H1 (cell line): ENCODE measurements at regions not wholly inside any gene's neighbourhood (a gene's known extent, or its start where the extent isn't known, plus 50 kb on each side); places are given as distances from the start of the nearest gene placed in this dataset.

Experiments
- CTCF ChIA-PET: fragments of 300-600 bp; sonication (Branson Sonifier 250); formaldehyde crosslinking; loops from one replicate; lab custom pipeline; 2021; ENCODE audit not compliant: partially characterized antibody; lab: Charles Lee
- POLR2A ChIA-PET: fragments of 300-600 bp; sonication (Branson Sonifier 250); formaldehyde crosslinking; loops from one replicate; lab custom pipeline; 2021; ENCODE audit warnings: inconsistent platforms; ENCODE audit not compliant: partially characterized antibody; lab: Charles Lee
- DNase-seq, 2 experiments: peaks; one replicate each; pipeline versions ENCODE4 v3.0.0 to v3.0.0-alpha.2; 2010 to 2022; ENCODE audit warnings: low spot score in 2 of 2, low read depth in 1 of 2, mixed read lengths in 1 of 2
- FAIRE-seq: peaks from 2 replicates; lab custom pipeline; 2011; peaks lifted over from hg19 to GRCh38; lab: Jason Lieb, UNC
- H2AFZ ChIP-seq: 2 replicates; pipeline ENCODE4 v1.8.1; 2012; ENCODE audit warnings: low read length, inconsistent platforms
- H2AK5ac ChIP-seq: 2 replicates; pipeline ENCODE4 v1.6.1; 2013; ENCODE audit warnings: low read depth, low read length
- H2BK120ac ChIP-seq: replicated peaks from 2 replicates; pipeline ENCODE3; 2013; ENCODE audit warnings: low read depth, low read length, inconsistent platforms
- H2BK12ac ChIP-seq: 2 replicates; pipeline ENCODE4 v1.6.1; 2013; ENCODE audit warnings: low read depth, low read length
- H2BK15ac ChIP-seq: 2 replicates; pipeline ENCODE4 v1.6.1; 2013; ENCODE audit warnings: low read length
- H2BK20ac ChIP-seq: 2 replicates; pipeline ENCODE4 v1.6.1; 2013; ENCODE audit warnings: low read length
- H2BK5ac ChIP-seq: 2 replicates; pipeline ENCODE4 v1.6.1; 2013; ENCODE audit warnings: low read depth, low read length
- H3K14ac ChIP-seq: 2 replicates; pipeline ENCODE4 v1.6.1; 2013; ENCODE audit warnings: inconsistent platforms; ENCODE audit not compliant: insufficient read length
- H3K18ac ChIP-seq: 2 replicates; pipeline ENCODE4 v1.6.1; 2013; ENCODE audit warnings: low read length; ENCODE audit errors: extremely low read depth
- H3K23ac ChIP-seq: 2 replicates; pipeline ENCODE4 v1.6.1; 2013; ENCODE audit warnings: inconsistent platforms; ENCODE audit not compliant: insufficient read length
- H3K23me2 ChIP-seq: 2 replicates; pipeline ENCODE4 v1.6.1; 2013; ENCODE audit warnings: low read depth, low read length
- H3K27ac ChIP-seq: 2 replicates; pipeline ENCODE4 v1.6.1; 2011; ENCODE audit warnings: low read depth, low read length, inconsistent platforms
- H3K27me3 ChIP-seq, 4 experiments: replicated peaks in 1 of 4; 1 replicate in 1 of 4; 2 replicates in 3 of 4; pipeline versions ENCODE4 v1.6.1 to v1.8.1; 2011 to 2013; ENCODE audit warnings: low read length in 3 of 4, mild to moderate bottlenecking in 3 of 4, inconsistent platforms in 2 of 4, mixed read lengths in 2 of 4, moderate library complexity in 1 of 4; ENCODE audit not compliant: control insufficient read depth in 3 of 4, insufficient read depth in 3 of 4; ENCODE audit errors: extremely low read depth in 1 of 4
- H3K36me3 ChIP-seq, 4 experiments: 2 replicates each; pipeline versions ENCODE4 v1.6.1 to v1.8.1; 2011 to 2013; ENCODE audit warnings: mild to moderate bottlenecking in 4 of 4, low read length in 3 of 4, moderate library complexity in 2 of 4, control low read depth in 1 of 4, inconsistent platforms in 1 of 4; ENCODE audit not compliant: insufficient read depth in 4 of 4, control insufficient read depth in 2 of 4
- H3K4ac ChIP-seq: replicated peaks from 2 replicates; pipeline ENCODE3; 2013; ENCODE audit warnings: low read length, low read depth, mixed read lengths, inconsistent platforms; ENCODE audit not compliant: insufficient read length
- H3K4me1 ChIP-seq, 4 experiments: replicated peaks in 1 of 4; 1 replicate in 1 of 4; 2 replicates in 3 of 4; pipeline versions ENCODE4 v1.6.1 to v1.8.1; 2011 to 2013; ENCODE audit warnings: low read length in 3 of 4, inconsistent platforms in 2 of 4, mixed read lengths in 1 of 4; ENCODE audit not compliant: insufficient read depth in 4 of 4, control insufficient read depth in 3 of 4
- H3K4me2 ChIP-seq, 2 experiments: 2 replicates each; pipeline versions ENCODE4 v1.6.1 to v1.8.1; 2011 to 2013; ENCODE audit warnings: low read depth in 2 of 2, low read length in 2 of 2, control low read depth in 1 of 2, inconsistent platforms in 1 of 2, mild to moderate bottlenecking in 1 of 2; ENCODE audit not compliant: insufficient read depth in 1 of 2
- H3K4me3 ChIP-seq, 4 experiments: fragments of 200-600, 300-600 bp in 1 of 4; sonication (generic), shearing (Covaris generic), sonication (Bioruptor Twin) in 1 of 4; 2 replicates each; pipeline versions ENCODE4 v1.5.1 to v1.8.1; 2011 to 2016; ENCODE audit warnings: low read length in 4 of 4, low read depth in 3 of 4, control low read depth in 2 of 4, inconsistent platforms in 2 of 4, mild to moderate bottlenecking in 2 of 4, mixed read lengths in 1 of 4, moderate library complexity in 1 of 4; ENCODE audit not compliant: insufficient read depth in 2 of 4; ENCODE audit errors: extremely low read depth in 1 of 4
- H3K56ac ChIP-seq: replicated peaks from 2 replicates; pipeline ENCODE3; 2013; ENCODE audit warnings: low read depth, mild to moderate bottlenecking, mixed read lengths, low read length, inconsistent platforms; ENCODE audit not compliant: insufficient read length
- H3K79me1 ChIP-seq: 2 replicates; pipeline ENCODE4 v1.6.1; 2013; ENCODE audit warnings: low read depth, low read length, control low read depth
- H3K79me2 ChIP-seq, 2 experiments: 2 replicates each; pipeline versions ENCODE4 v1.6.1 to v1.8.1; 2012 to 2013; ENCODE audit warnings: low read length in 2 of 2, mild to moderate bottlenecking in 2 of 2, inconsistent platforms in 1 of 2; ENCODE audit not compliant: insufficient read depth in 2 of 2, control insufficient read depth in 1 of 2
- H3K9ac ChIP-seq, 4 experiments: replicated peaks in 1 of 4; 1 replicate in 1 of 4; 2 replicates in 3 of 4; pipeline versions ENCODE4 v1.6.1 to v1.8.1; 2011 to 2013; ENCODE audit warnings: low read depth in 3 of 4, low read length in 3 of 4, control low read depth in 2 of 4, mild to moderate bottlenecking in 2 of 4, moderate library complexity in 2 of 4, inconsistent platforms in 1 of 4; ENCODE audit errors: extremely low read depth in 1 of 4
- H3K9me3 ChIP-seq, 2 experiments: 2 replicates each; pipeline versions ENCODE4 v1.6.1 to v1.8.1; 2012 to 2013; ENCODE audit warnings: mild to moderate bottlenecking in 2 of 2, moderate library complexity in 2 of 2, control low read depth in 1 of 2, inconsistent platforms in 1 of 2, low read depth in 1 of 2, low read length in 1 of 2, mixed read lengths in 1 of 2; ENCODE audit not compliant: insufficient read depth in 2 of 2
- H4K20me1 ChIP-seq, 2 experiments: replicated peaks in 1 of 2; 2 replicates each; pipeline versions ENCODE3 to v1.8.1; 2011 to 2013; ENCODE audit warnings: inconsistent platforms in 2 of 2, low read length in 2 of 2, mild to moderate bottlenecking in 1 of 2; ENCODE audit not compliant: insufficient read depth in 2 of 2, control insufficient read depth in 1 of 2
- H4K5ac ChIP-seq: 2 replicates; pipeline ENCODE4 v1.6.1; 2013; ENCODE audit warnings: low read length, low read depth, mixed read lengths, inconsistent platforms; ENCODE audit not compliant: insufficient read length
- H4K8ac ChIP-seq: 2 replicates; pipeline ENCODE4 v1.8.0; 2013; ENCODE audit warnings: mild to moderate bottlenecking, moderate library complexity, low read length, inconsistent platforms; ENCODE audit not compliant: insufficient read depth; ENCODE audit errors: extremely low read depth
- H4K91ac ChIP-seq: replicated peaks from 2 replicates; pipeline ENCODE3; 2013; ENCODE audit warnings: low read length, mixed read lengths, inconsistent platforms; ENCODE audit not compliant: insufficient read length
- CBX5 ChIP-seq: fragments of 300-800, 300-1000 bp; sonication (generic); IDR thresholded peaks from 2 replicates; pipeline ENCODE4 v1.7.1; 2016; ENCODE audit warnings: antibody characterized with exemption, low read length, low read depth
- EGR1 ChIP-seq: IDR thresholded peaks from 2 replicates; pipeline ENCODE4 v1.6.1; 2011; ENCODE audit warnings: low read depth, low read length, borderline replicate concordance
- NANOG ChIP-seq: IDR thresholded peaks from 2 replicates; pipeline ENCODE4 v1.6.1; 2011; ENCODE audit warnings: low read length, low read depth, mild to moderate bottlenecking, inconsistent platforms; ENCODE audit not compliant: insufficient read depth, poor library complexity, severe bottlenecking
- POLR2AphosphoS5 ChIP-seq: IDR thresholded peaks from 2 replicates; pipeline ENCODE4 v1.6.1; 2011; ENCODE audit warnings: low read depth, low read length
- RBBP5 ChIP-seq: IDR thresholded peaks from 2 replicates; pipeline ENCODE4 v1.7.1; 2012; ENCODE audit warnings: low read depth, mild to moderate bottlenecking, inconsistent platforms, low read length, moderate library complexity, borderline replicate concordance
- RFX5 ChIP-seq: IDR thresholded peaks from 2 replicates; pipeline ENCODE4 v1.6.1; 2011; ENCODE audit warnings: low read depth, low read length, improper control_type of control experiment, borderline replicate concordance
- RNF2 ChIP-seq: fragments of 200-900, 300-1000 bp; sonication (generic); IDR thresholded peaks from 2 replicates; pipeline ENCODE4 v1.7.1; 2016; ENCODE audit warnings: borderline replicate concordance, low read depth, mild to moderate bottlenecking, antibody characterized with exemption, low read length; ENCODE audit not compliant: poor library complexity, severe bottlenecking; ENCODE audit errors: missing control alignments
- SP4 ChIP-seq: IDR thresholded peaks from 2 replicates; pipeline ENCODE4 v1.6.1; 2012; ENCODE audit warnings: low read length, inconsistent platforms
- SUZ12 ChIP-seq: fragments of 200-600 bp; sonication (generic); IDR thresholded peaks from 2 replicates; pipeline ENCODE4 v1.6.1; 2012; ENCODE audit warnings: mild to moderate bottlenecking, inconsistent platforms, low read length, moderate library complexity, mixed read lengths
- TAF7 ChIP-seq: optimal IDR thresholded peaks from 2 replicates; pipeline ENCODE3; 2011; ENCODE audit warnings: low read depth, mild to moderate bottlenecking, inconsistent platforms, low read length, moderate library complexity, borderline replicate concordance
- TBP ChIP-seq: IDR thresholded peaks from 2 replicates; pipeline ENCODE4 v1.6.1; 2011; ENCODE audit warnings: low read depth, low read length, improper control_type of control experiment
- ZNF274 ChIP-seq: IDR thresholded peaks from 2 replicates; pipeline ENCODE4 v1.7.0; 2012; ENCODE audit warnings: low read length, borderline replicate concordance; ENCODE audit errors: extremely low read depth
- WGBS, 2 experiments: shearing (Covaris generic) in 1 of 2; methylation state at CpG; one replicate each; pipeline versions ENCODE4 v1.1.6 to v1.1.7; 2013 to 2015; ENCODE audit warnings: low lambda C conversion rate in 2 of 2, mixed read lengths in 2 of 2, inconsistent platforms in 1 of 2, low coverage in 1 of 2, missing lambda C conversion rate in 1 of 2; ENCODE audit not compliant: insufficient replicate concordance in 2 of 2, insufficient coverage in 1 of 2, insufficient read length in 1 of 2; ENCODE audit errors: extremely low coverage in 1 of 2, missing lambda C conversion rate in 1 of 2; 5-methylcytosine and 5-hydroxymethylcytosine counted together
- TF ChIP-seq, protein P1 (sequence below): IDR thresholded peaks from 2 replicates; pipeline ENCODE4 v1.6.1; 2011; ENCODE audit warnings: low read length, improper control_type of control experiment

DNA sequence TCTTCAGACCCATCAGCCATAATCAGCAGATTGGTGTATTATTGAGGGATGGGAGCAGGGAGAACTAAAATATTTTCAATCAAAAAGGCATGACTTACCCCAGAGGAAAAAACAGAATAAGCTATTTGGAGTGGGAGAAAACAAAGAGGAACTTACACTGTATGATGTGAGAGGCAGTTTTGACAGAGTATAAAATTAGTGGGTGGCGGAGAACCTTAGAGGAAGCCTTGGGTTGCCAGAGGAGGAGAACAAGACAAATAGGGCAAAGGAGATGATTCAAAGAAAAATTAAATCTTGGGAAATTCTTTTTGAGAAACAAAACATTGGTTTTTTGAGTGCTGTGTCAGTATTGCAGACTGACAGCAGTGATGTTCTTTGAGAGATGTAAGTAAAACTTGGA lies 285.0 kb downstream of the C11orf87 start:
- H3K9me3 ChIP-seq: no peaks in the 10 kb centered on the region
- H3K27me3 ChIP-seq: no peaks in the 10 kb centered on the region
- no peak overlapping the region for H3K4ac ChIP-seq
- no peaks in the 10 kb centered on the region for H3K79me2 ChIP-seq
- no peak overlapping the region for H3K27ac ChIP-seq
- H2BK20ac ChIP-seq: no peak overlapping the region
- H2BK5ac ChIP-seq: no peak overlapping the region
- H3K9ac ChIP-seq: no peak overlapping the region
- H3K23me2 ChIP-seq: no peaks in the 10 kb centered on the region
- H4K91ac ChIP-seq: no peak overlapping the region
- no peaks in the 10 kb centered on the region for H4K20me1 ChIP-seq
- H3K18ac ChIP-seq: no peak overlapping the region
- no peaks in the 10 kb centered on the region for H3K36me3 ChIP-seq
- H3K23ac ChIP-seq: no peak overlapping the region
- no peak overlapping the region for H3K4me3 ChIP-seq
- no peak overlapping the region for H4K8ac ChIP-seq
- H3K4me2 ChIP-seq: no peak overlapping the region
- WGBS, 2 experiments: 90% methylated on average over 1 of the region's 1 CpG; no CpG with 5 or more reads in 1 of the 2 experiments
- no peak overlapping the region for H2BK120ac ChIP-seq
- no peak overlapping the region for H3K14ac ChIP-seq
- H2BK12ac ChIP-seq: no peak overlapping the region
- no peak overlapping the region for H2BK15ac ChIP-seq
- no peak for DNase-seq
- H3K4me1 ChIP-seq: no peaks in the 10 kb centered on the region
- no peak overlapping the region for H2AK5ac ChIP-seq
- no peak overlapping the region for H4K5ac ChIP-seq
- H3K56ac ChIP-seq: no peak overlapping the region
- H3K79me1 ChIP-seq: no peaks in the 10 kb centered on the region
- ChIA-PET POLR2A (no interaction called here), CTCF (interaction anchor here (2.4 kb wide), 1 partner anchor 10 kb away, joined by 6 read pairs; no protein-coding TSS in a partner anchor)
- 0 out of 2 replicates have a peak overlapping the region, but pooled peaks have one; percentile 24 for H2AFZ ChIP-seq
- no peak for FAIRE-seq
- no peak for TF ChIP-seq ZNF274
- no peak for TF ChIP-seq RFX5
- no peak for TF ChIP-seq EGR1
- TF ChIP-seq, protein P1, sequence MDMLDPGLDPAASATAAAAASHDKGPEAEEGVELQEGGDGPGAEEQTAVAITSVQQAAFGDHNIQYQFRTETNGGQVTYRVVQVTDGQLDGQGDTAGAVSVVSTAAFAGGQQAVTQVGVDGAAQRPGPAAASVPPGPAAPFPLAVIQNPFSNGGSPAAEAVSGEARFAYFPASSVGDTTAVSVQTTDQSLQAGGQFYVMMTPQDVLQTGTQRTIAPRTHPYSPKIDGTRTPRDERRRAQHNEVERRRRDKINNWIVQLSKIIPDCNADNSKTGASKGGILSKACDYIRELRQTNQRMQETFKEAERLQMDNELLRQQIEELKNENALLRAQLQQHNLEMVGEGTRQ: no peak
- no peak for TF ChIP-seq SUZ12
- TF ChIP-seq POLR2AphosphoS5: no peak
- TF ChIP-seq TBP: no peak
- no peak for TF ChIP-seq RBBP5
- no peak for TF ChIP-seq TAF7
- TF ChIP-seq NANOG: no peak
- no peak for TF ChIP-seq RNF2
- TF ChIP-seq SP4: no peak
- TF ChIP-seq CBX5: no peak
